ENCODE measurements at regions not wholly inside any gene's neighbourhood (a gene's known extent, or its start where the extent isn't known, plus 50 kb on each side); places are given as distances from the start of the nearest gene placed in this dataset.
"Not testable (repeated sequence)": the region's sequence is repeated elsewhere in the genome, so short reads cannot be mapped to it uniquely, and the experiment has no call there.

- no peak for DNase-seq
Observed at GRCh38 chr14:22131749-22132476, 457.1 kb downstream of the DAD1 start.

- no peak for DNase-seq
Observed at GRCh38 chr14:22124073-22124613, 450.5 kb upstream of the OR4E1 start.

DNA sequence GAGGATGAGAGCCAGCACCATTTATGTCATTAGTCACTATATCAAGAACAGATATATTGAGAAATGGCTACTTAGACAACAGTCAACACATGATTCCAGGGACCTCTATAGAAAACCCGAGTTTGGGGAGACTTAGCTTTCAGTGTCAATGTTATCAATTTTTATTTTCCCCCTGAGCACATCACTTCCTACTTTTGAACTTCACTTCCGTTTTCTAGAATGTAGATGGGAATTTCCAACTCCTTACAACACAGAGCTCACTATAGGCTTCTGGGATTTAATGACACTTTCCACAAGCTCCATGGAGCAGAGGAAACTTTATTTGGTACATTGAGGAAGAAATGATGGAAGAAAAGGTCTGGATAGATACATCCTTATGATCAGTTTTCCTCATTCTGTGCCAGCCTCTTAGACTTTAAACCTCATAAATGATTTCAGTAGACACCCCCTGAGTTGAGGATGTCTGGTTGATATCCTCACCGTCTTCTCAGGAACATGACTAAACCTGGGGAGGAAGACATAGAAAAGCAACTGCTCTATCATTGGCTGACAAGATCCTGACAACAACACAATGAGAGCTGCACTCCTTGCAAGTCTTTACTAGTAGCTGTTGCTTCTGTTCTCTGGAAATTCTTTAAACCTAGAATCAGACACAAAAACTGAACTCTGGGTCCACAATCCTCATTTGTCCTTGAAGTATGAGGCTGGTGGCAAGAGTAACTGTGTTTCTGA is 449.4 kb upstream of the OR4E1 start:
- DNase-seq: no peak

GRCh38 chr14:22122227-22122818 is 448.7 kb upstream of the OR4E1 start:
- no peak for DNase-seq

- no peak for DNase-seq
Observed at GRCh38 chr14:22118899-22119477, 445.4 kb upstream of the OR4E1 start.

GRCh38 chr14:22113401-22113800 is 439.8 kb upstream of the OR4E1 start:
- DNase-seq: no peak

DNA sequence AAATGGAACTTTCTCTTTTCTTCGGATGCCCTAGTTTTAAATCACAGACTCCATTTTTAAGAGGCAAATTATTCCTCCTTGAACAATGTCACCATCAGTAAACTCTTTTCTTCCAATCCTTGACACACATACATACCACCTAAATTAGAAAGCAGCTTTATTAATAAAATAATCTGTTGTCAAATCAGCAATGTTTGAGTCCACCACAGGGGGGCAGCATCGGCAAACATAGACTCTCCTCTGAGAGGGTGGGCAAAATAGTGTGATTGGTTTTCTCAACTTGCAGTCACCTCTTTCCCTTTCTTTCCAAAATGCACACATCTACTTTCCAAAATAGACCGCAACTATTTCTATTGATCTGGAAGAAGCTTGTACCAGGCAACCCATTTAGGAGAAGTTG is 438.4 kb upstream of the OR4E1 start:
- no peak for DNase-seq

- no peak for DNase-seq
Observed at GRCh38 chr14:22107753-22108152, 434.1 kb upstream of the OR4E1 start.

GRCh38 chr14:22106700-22107697 is 433.4 kb upstream of the OR4E1 start:
- no peak for DNase-seq

DNA sequence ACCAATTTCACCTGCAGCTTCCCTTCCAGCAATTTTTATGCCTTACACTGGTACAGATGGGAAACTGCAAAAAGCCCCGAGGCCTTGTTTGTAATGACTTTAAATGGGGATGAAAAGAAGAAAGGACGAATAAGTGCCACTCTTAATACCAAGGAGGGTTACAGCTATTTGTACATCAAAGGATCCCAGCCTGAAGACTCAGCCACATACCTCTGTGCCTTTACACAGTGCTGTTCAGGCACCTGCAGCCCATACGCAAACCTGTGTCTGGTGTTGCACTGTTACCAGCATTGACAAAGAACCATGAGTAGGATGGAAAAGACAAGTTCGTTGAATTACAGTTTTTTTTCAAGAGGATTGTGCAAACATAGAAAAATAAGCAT is 432.0 kb upstream of the OR4E1 start:
- no peak for DNase-seq

GRCh38 chr14:22105006-22105623 is 431.5 kb upstream of the OR4E1 start:
- no peak for DNase-seq

- DNase-seq: not testable (repeated sequence)
Observed at GRCh38 chr14:22100764-22101120, 427.1 kb upstream of the OR4E1 start.

DNA sequence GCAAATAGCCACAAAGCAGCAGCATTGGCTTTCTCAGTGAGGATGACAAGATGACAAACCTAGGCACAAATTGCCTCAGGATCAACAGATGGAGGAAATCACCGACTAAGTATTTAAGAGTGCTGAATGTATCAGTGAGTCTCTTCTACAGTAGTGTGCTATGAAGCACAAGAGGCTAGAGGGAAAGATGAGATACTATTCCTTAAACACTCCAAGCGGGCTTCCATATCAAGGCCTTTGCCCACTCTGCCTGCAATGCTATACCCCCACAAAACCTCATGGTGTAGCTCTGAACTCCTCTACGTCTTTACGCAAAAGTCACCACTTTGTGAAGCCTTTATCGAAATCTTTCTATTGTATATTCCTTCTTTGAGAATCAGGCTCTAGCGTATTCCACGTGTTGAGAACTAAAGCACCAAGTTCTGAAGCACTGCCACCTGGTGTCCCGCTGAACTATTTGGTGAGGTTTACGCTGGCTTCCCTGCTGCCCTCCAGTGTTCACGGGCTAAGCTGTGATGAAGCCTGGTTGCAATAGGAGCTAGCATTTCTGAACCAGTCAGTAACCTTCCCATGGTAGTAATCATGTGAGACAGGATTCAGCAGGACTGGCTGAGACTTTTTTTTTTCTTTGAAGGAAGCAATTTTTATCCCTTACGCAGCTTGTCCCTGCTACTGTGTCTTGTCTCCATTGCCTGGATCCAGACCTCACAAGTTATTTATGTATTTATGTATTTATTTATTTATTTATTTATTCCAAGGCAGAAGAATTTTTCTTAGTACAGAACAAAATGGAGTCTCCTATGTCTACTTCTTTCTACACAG is 426.5 kb upstream of the OR4E1 start:
- DNase-seq: no peak

DNA sequence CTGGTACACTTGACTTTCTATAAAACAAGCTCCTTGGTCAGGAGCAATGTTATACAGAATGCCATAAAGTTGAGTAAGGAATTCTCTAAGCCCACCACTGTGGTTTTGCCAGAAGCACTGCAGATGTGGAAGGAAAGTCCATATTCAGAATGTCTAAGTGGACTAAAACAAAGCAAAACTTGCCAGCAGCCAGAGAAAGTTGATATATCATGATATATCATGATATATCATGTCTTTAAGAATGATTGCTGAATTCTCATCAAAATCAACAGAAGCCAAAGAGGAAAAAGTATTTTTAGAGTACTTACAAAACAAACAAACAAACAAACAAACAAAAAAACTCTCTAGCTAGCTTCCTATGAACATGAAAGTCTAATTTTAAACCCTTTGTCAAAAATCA is 424.8 kb upstream of the OR4E1 start:
- DNase-seq: no peak

DNA sequence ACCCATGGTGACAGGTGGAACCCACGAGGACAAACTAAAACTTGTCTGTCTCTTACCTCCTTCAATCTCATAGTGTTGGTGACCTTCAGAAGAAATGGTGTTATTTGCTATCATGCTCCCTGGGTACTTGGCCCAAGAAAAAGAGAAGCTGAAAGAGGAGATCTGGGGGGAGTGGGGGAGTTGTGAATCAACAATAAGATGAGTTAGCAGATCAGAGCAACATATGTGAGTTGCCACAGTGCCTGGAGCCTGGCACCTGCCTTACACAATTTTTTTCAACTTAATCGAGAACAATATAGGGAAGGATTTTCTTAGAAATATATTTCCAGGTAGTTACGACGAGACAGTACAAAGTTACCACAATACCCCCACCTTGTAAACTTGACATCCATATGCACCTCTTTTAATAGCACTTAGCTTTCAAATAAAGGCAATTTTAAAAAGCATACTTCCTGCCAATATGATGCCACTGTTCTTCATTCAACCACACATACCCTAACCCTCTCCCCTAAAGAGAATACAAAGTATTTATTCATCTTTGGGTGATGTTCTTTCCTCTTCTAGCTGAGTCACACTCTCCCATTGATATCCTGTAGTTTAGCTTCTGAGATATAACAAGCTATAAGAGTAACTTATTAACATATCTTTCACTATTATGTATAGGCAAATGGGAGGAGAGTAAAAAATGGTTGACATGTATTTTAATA is 424.1 kb upstream of the OR4E1 start:
- no peak for DNase-seq

DNA sequence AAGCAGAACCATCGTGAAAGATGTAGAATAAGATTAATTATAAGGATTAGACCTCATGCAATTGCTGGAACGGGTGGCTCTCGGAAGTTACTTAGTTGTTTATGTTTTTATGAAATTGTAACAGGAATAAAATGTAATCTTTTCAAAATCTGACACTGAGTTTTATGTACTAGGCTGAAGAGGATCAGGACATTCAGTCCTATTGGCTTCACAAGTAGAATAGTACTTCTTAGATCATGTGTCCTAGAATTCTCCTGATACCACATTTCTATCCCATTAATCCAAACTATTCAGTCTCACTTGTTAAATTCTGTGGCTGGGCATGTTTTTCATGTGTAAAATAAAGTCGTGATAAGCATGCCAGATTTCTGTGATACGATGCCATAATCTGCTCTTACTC is 423.5 kb upstream of the OR4E1 start:
- no peak for DNase-seq

DNA sequence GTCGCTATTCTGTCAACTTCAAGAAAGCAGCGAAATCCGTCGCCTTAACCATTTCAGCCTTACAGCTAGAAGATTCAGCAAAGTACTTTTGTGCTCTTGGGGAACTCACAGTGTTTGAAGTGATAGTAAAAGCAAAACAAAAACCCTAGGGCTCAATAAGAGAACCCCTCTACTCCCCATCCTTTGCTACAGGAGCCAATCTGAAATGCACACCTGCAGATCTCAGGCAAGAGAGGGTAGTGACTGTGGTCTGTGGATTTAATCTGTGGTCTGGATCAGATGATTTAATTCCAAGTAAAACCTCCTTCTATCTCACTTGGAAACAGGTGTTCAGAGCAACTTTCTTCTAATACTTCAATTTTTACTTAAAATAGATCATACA is 422.9 kb upstream of the OR4E1 start:
- DNase-seq: no peak

DNA sequence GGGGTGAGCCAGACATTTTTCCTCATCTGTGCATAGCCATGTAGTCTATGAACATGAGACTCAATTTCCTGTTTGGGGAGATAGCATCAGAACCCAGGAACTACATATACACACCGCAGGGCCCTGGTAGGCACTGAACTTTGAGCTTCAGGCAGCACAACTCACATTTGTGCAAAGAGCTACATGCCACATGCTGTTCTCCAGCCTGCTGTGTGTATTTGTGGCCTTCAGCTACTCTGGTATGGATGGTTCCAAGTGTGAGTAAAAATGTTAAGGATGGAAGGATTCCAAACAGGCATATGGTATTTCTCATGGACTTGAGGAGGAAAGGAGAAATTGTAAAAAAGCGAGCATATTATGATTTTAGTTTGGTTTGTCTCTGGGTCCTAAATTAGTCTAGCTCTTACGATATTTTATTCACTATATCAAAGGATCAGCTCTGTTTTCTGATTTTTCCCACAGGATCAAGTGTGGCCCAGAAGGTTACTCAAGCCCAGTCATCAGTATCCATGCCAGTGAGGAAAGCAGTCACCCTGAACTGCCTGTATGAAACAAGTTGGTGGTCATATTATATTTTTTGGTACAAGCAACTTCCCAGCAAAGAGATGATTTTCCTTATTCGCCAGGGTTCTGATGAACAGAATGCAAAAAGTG is 422.4 kb upstream of the OR4E1 start:
- no peak for DNase-seq

DNA sequence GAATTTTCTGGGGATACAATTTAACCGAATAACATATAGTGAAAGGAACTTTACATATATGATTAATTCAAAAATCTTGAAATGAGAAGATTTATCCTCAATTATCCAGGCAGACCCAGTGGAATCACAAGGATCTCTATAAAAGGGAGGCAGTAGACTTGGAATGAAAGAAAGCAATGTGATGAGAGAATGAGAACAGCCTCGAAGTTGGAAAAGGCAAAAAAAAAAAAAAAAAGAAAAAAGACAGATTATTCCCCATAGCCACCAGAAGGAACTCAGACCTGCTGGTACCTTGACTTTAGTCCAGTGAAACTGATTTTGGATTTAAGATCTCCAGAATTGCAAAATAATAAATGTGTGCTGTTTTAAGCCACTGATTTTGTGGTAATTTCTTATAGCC is 416.3 kb upstream of the OR4E1 start:
- no peak for DNase-seq
